Esophagus squamous epithelium (tissue), 5 donors: ENCODE measurements at regions not wholly inside any gene's neighbourhood (a gene's known extent, or its start where the extent isn't known, plus 50 kb on each side); places are given as distances from the start of the nearest gene placed in this dataset.

Experiments used
- DNase-seq: peaks from one replicate; lab custom pipeline; 2025; lab: John Stamatoyannopoulos, UW
- H3K27ac ChIP-seq, 4 donors: fragments of 200-600 bp; sonication (generic); one replicate each; pipeline ENCODE4 v1.5.1; 2016 to 2019; ENCODE audit warnings: mild to moderate bottlenecking in 1 of 4
- H3K27me3 ChIP-seq, 4 donors: fragments of 200-600 bp; sonication (generic); 1 replicate in 3 of 4; 2 replicates in 1 of 4; pipeline versions ENCODE4 v1.5.1 to v1.6.0; 2017 to 2021; ENCODE audit warnings: antibody characterized with exemption in 1 of 4
- H3K36me3 ChIP-seq, 3 donors: fragments of 200-600 bp; sonication (generic); one replicate each; pipeline ENCODE4 v1.5.1; 2016 to 2019
- H3K4me1 ChIP-seq, 3 donors: fragments of 200-600 bp; sonication (generic); one replicate each; pipeline ENCODE4 v1.5.1; 2017 to 2019
- H3K4me3 ChIP-seq, 4 donors: fragments of 200-600 bp; sonication (generic); 1 replicate in 3 of 4; 2 replicates in 1 of 4; pipeline ENCODE4 v1.5.1; 2016 to 2019; ENCODE audit warnings: mild to moderate bottlenecking in 2 of 4, moderate library complexity in 1 of 4
- H3K9me3 ChIP-seq, 3 donors: fragments of 200-600 bp; sonication (generic); one replicate each; pipeline ENCODE4 v1.5.1; 2016 to 2019
- CTCF ChIP-seq, 6 experiments: fragments of 450-650 bp in 4 of 6; fragments of 200-600 bp in 2 of 6; sonication (generic) in 2 of 6; IDR thresholded peaks; one replicate each; pipeline ENCODE4 v1.5.1; 2016 to 2019; ENCODE audit warnings: antibody characterized with exemption in 6 of 6, mild to moderate bottlenecking in 4 of 6, moderate library complexity in 4 of 6
- POLR2A ChIP-seq, 4 donors: fragments of 450-650 bp; IDR thresholded peaks; one replicate each; pipeline ENCODE4 v1.6.1; 2017; ENCODE audit warnings: antibody characterized with exemption in 4 of 4, mild to moderate bottlenecking in 4 of 4, moderate library complexity in 3 of 4
- WGBS, 2 donors: methylation state at CpG; one replicate each; pipeline ENCODE4 v1.1.5; 2018; 5-methylcytosine and 5-hydroxymethylcytosine counted together
- intact Hi-C: fragments of 100-400 bp; cut with DNase I; formaldehyde crosslinking; loops from one replicate; pipeline ENCODE4 v1.15.0; 2022
- donor health status: DM: yes; HTN: yes; CAD: no.

- DNase-seq: no peak
- H3K4me1 ChIP-seq: no peaks in the 10 kb centered on the region
- H3K27me3 ChIP-seq: no peaks in the 10 kb centered on the region
- no peaks in the 10 kb centered on the region for H3K9me3 ChIP-seq
- TF ChIP-seq CTCF (IDR thresholded peaks at IDR 0.05) (no peak), POLR2A (IDR thresholded peaks at IDR 0.05) (no peak)
- 97 to 98% methylated on average over 2 of the region's 2 CpGs for WGBS, 2 donors
- intact Hi-C loops: no loop called here
- no peaks in the 10 kb centered on the region for H3K36me3 ChIP-seq
- H3K27ac ChIP-seq: no peak overlapping the region
- no peak overlapping the region for H3K4me3 ChIP-seq
Measured at GRCh38 chr3:154901278-154901677, 178.8 kb upstream of the MME start.

GRCh38 chr3:154900816-154901215, 179.3 kb upstream of the MME start:
- no peaks in the 10 kb centered on the region for H3K36me3 ChIP-seq
- WGBS, 2 donors: 76 to 81% methylated on average over 1 of the region's 1 CpG
- H3K9me3 ChIP-seq: no peaks in the 10 kb centered on the region
- no peaks in the 10 kb centered on the region for H3K4me1 ChIP-seq
- no peak overlapping the region for H3K27ac ChIP-seq
- DNase-seq: no peak
- H3K27me3 ChIP-seq: no peaks in the 10 kb centered on the region
- H3K4me3 ChIP-seq: no peak overlapping the region
- no peak for TF ChIP-seq CTCF (IDR thresholded peaks at IDR 0.05)
- TF ChIP-seq POLR2A (IDR thresholded peaks at IDR 0.05): no peak
- intact Hi-C loops: no loop called here

- Histone ChIP-seq H3K27ac (no peak overlapping the region), H3K36me3 (no peaks in the 10 kb centered on the region), H3K4me1 (no peaks in the 10 kb centered on the region), H3K9me3 (no peaks in the 10 kb centered on the region), H3K27me3 (no peaks in the 10 kb centered on the region), H3K4me3 (no peak overlapping the region)
- intact Hi-C loops: no loop called here
- DNase-seq: no peak
- TF ChIP-seq POLR2A (IDR thresholded peaks at IDR 0.05) (no peak), CTCF (IDR thresholded peaks at IDR 0.05) (no peak)
- 32 to 33% methylated on average over 1 of the region's 1 CpG for WGBS, 2 donors
Measured at GRCh38 chr3:154898916-154899315, 181.2 kb upstream of the MME start.

GRCh38 chr3:154898443-154898842, 181.7 kb upstream of the MME start:
- H3K27me3 ChIP-seq: no peaks in the 10 kb centered on the region
- H3K9me3 ChIP-seq: no peaks in the 10 kb centered on the region
- H3K4me1 ChIP-seq: no peaks in the 10 kb centered on the region
- no peak overlapping the region for H3K27ac ChIP-seq
- no peak for DNase-seq
- H3K4me3 ChIP-seq: no peak overlapping the region
- H3K36me3 ChIP-seq: no peaks in the 10 kb centered on the region
- TF ChIP-seq CTCF (IDR thresholded peaks at IDR 0.05) (no peak), POLR2A (IDR thresholded peaks at IDR 0.05) (no peak)
- 46 to 56% methylated on average over 3 of the region's 3 CpGs for WGBS, 2 donors
- intact Hi-C loops: no loop called here

GRCh38 chr3:154893813-154894212, 186.3 kb upstream of the MME start:
- Histone ChIP-seq H3K4me1 (no peaks in the 10 kb centered on the region), H3K36me3 (no peaks in the 10 kb centered on the region), H3K27me3 (no peaks in the 10 kb centered on the region), H3K9me3 (peaks cover 0 to 6% (median 0%) of the 10 kb centered on the region in 3 donors), H3K27ac (no peak overlapping the region), H3K4me3 (no peak overlapping the region)
- TF ChIP-seq CTCF (IDR thresholded peaks at IDR 0.05) (no peak), POLR2A (IDR thresholded peaks at IDR 0.05) (no peak)
- DNase-seq: no peak
- intact Hi-C loops: no loop called here
- 77 to 91% methylated on average over 6 of the region's 6 CpGs for WGBS, 2 donors
